ENCODE measurements at regions not wholly inside any gene's neighbourhood (a gene's known extent, or its start where the extent isn't known, plus 50 kb on each side); places are given as distances from the start of the nearest gene placed in this dataset.

- H3K27ac ChIP-seq (ENCODE audit: low read depth, low read length): no peak overlapping the region
- no peak for TF ChIP-seq EZH2phosphoT487 (IDR thresholded peaks at IDR 0.05; ENCODE audit: borderline replicate concordance, low read length)
- TF ChIP-seq CTCF (IDR thresholded peaks at IDR 0.05; ENCODE audit: low read depth, low read length, poor library complexity, severe bottlenecking): no peak
- H3K36me3 ChIP-seq (ENCODE audit: control insufficient read depth, low read length): no peaks in the 10 kb centered on the region
- no peaks in the 10 kb centered on the region for H3K27me3 ChIP-seq (ENCODE audit: control insufficient read depth, low read length)
- no peaks in the 10 kb centered on the region for H3K9me2 ChIP-seq (replicated peaks; ENCODE audit: control insufficient read depth, low read length)
- peaks cover 20% of the 10 kb centered on the region for H3K4me1 ChIP-seq (ENCODE audit: control insufficient read depth, low read length)
- H3F3A ChIP-seq (ENCODE audit: control insufficient read depth, insufficient read depth): no peaks in the 10 kb centered on the region
- no peaks in the 10 kb centered on the region; the same call in 1 of the 2 replicates for H3K9me3 ChIP-seq (ENCODE audit: control insufficient read depth, insufficient read depth, low read length)
- H3K4me3 ChIP-seq (ENCODE audit: low read length): no peak overlapping the region
- H3K4me2 ChIP-seq (ENCODE audit: low read length): no peak overlapping the region
- no peaks in the 10 kb centered on the region for H3K79me2 ChIP-seq (ENCODE audit: control insufficient read depth, low read length)
- no peaks in the 10 kb centered on the region for H4K20me1 ChIP-seq (ENCODE audit: control insufficient read depth, insufficient read depth, low read depth, low read length)
These were observed 669.4 kb downstream of the CDH11 start for GRCh38 chr16:64452446-64452845.

- no peak overlapping the region for H3K27ac ChIP-seq (ENCODE audit: low read depth, low read length)
- no peaks in the 10 kb centered on the region for H3F3A ChIP-seq (ENCODE audit: control insufficient read depth, insufficient read depth)
- H3K27me3 ChIP-seq (ENCODE audit: control insufficient read depth, low read length): no peaks in the 10 kb centered on the region
- no peaks in the 10 kb centered on the region for H3K79me2 ChIP-seq (ENCODE audit: control insufficient read depth, low read length)
- H3K4me1 ChIP-seq (ENCODE audit: control insufficient read depth, low read length): peaks cover 15% of the 10 kb centered on the region
- H3K4me3 ChIP-seq (ENCODE audit: low read length): no peak overlapping the region
- H3K9me3 ChIP-seq (ENCODE audit: control insufficient read depth, insufficient read depth, low read length): peaks cover 3% of the 10 kb centered on the region; the same call in 1 of the 2 replicates
- no peak overlapping the region for H3K4me2 ChIP-seq (ENCODE audit: low read length)
- no peaks in the 10 kb centered on the region for H3K36me3 ChIP-seq (ENCODE audit: control insufficient read depth, low read length)
- TF ChIP-seq CTCF (IDR thresholded peaks at IDR 0.05; ENCODE audit: low read depth, low read length, poor library complexity, severe bottlenecking) (no peak), EZH2phosphoT487 (IDR thresholded peaks at IDR 0.05; ENCODE audit: borderline replicate concordance, low read length) (no peak)
- no peaks in the 10 kb centered on the region for H3K9me2 ChIP-seq (replicated peaks; ENCODE audit: control insufficient read depth, low read length)
- H4K20me1 ChIP-seq (ENCODE audit: control insufficient read depth, insufficient read depth, low read depth, low read length): no peaks in the 10 kb centered on the region
These were observed 671.7 kb downstream of the CDH11 start for GRCh38 chr16:64450177-64450576.

DNA sequence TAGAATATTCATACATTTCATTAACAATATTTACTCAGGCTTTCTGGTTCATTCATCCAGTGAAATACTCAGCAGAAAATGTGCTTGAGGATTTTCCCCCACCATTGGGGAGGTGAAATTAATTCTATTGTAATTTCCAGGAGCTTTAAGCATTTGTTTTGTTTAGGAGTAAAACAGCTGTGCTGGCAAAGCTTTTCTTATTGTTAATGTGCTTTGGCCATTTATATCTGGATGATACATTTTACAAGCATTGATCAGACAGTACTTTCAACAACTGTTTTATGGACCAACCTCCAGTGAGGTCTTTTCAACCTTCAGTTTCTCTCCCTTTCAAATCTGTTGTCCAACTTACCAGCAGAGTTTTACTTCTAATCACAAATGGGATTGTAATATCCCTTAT, 672.4 kb downstream of the CDH11 start:
- Histone ChIP-seq H3K4me1 (ENCODE audit: control insufficient read depth, low read length) (peaks cover 10% of the 10 kb centered on the region), H3K79me2 (ENCODE audit: control insufficient read depth, low read length) (no peaks in the 10 kb centered on the region), H3K27me3 (ENCODE audit: control insufficient read depth, low read length) (no peaks in the 10 kb centered on the region), H3F3A (ENCODE audit: control insufficient read depth, insufficient read depth) (no peaks in the 10 kb centered on the region), H3K4me3 (ENCODE audit: low read length) (no peak overlapping the region), H3K4me2 (ENCODE audit: low read length) (no peak overlapping the region), H3K36me3 (ENCODE audit: control insufficient read depth, low read length) (no peaks in the 10 kb centered on the region), H3K9me3 (ENCODE audit: control insufficient read depth, insufficient read depth, low read length) (peaks cover 3% of the 10 kb centered on the region; the same call in 1 of the 2 replicates), H3K27ac (ENCODE audit: low read depth, low read length) (no peak overlapping the region), H3K9me2 (replicated peaks; ENCODE audit: control insufficient read depth, low read length) (no peaks in the 10 kb centered on the region), H4K20me1 (ENCODE audit: control insufficient read depth, insufficient read depth, low read depth, low read length) (no peaks in the 10 kb centered on the region)
- TF ChIP-seq EZH2phosphoT487 (IDR thresholded peaks at IDR 0.05; ENCODE audit: borderline replicate concordance, low read length): no peak
- TF ChIP-seq CTCF (IDR thresholded peaks at IDR 0.05; ENCODE audit: low read depth, low read length, poor library complexity, severe bottlenecking): no peak

Data from DOHH2 (cell line).